Keratinocyte (primary cell): ENCODE measurements at regions not wholly inside any gene's neighbourhood (a gene's known extent, or its start where the extent isn't known, plus 50 kb on each side); places are given as distances from the start of the nearest gene placed in this dataset.

Source experiments
- DNase-seq: peaks from one replicate; pipeline ENCODE4 v3.0.0-alpha.2; 2011; ENCODE audit warnings: low read depth, missing footprints, low spot score
- FAIRE-seq: peaks from 2 replicates; lab custom pipeline; 2011; peaks lifted over from hg19 to GRCh38; lab: Jason Lieb, UNC
- H2AFZ ChIP-seq: 2 replicates; pipeline ENCODE4 v1.6.0; 2012; ENCODE audit warnings: low read length, control low read depth, inconsistent platforms; ENCODE audit not compliant: control insufficient read depth
- H3K27ac ChIP-seq: 2 replicates; pipeline ENCODE4 v1.5.1; 2011; ENCODE audit warnings: low read length; ENCODE audit not compliant: control insufficient read depth, insufficient read depth
- H3K27me3 ChIP-seq: 3 replicates; pipeline ENCODE4 v1.6.0; 2011; ENCODE audit warnings: low read length; ENCODE audit not compliant: control insufficient read depth, insufficient read depth; ENCODE audit errors: extremely low read depth
- H3K36me3 ChIP-seq, 2 experiments: 2 replicates in 1 of 2; 3 replicates in 1 of 2; pipeline ENCODE4 v1.5.1; 2011; ENCODE audit warnings: low read length in 2 of 2, mild to moderate bottlenecking in 1 of 2; ENCODE audit not compliant: control insufficient read depth in 2 of 2, insufficient read depth in 2 of 2; ENCODE audit errors: extremely low read depth in 1 of 2
- H3K4me1 ChIP-seq: 3 replicates; pipeline ENCODE4 v1.5.1; 2011; ENCODE audit warnings: low read length; ENCODE audit not compliant: control insufficient read depth, insufficient read depth; ENCODE audit errors: extremely low read depth
- H3K4me2 ChIP-seq: 3 replicates; pipeline ENCODE4 v1.6.0; 2011; ENCODE audit warnings: low read depth, low read length; ENCODE audit not compliant: control insufficient read depth, insufficient read depth; ENCODE audit errors: extremely low read depth
- H3K4me3 ChIP-seq, 3 experiments: fragments of 200-600 bp in 1 of 3; sonication (generic) in 1 of 3; 2 replicates in 2 of 3; 3 replicates in 1 of 3; pipeline ENCODE4 v1.5.1; 2011 to 2016; ENCODE audit warnings: low read length in 3 of 3, mild to moderate bottlenecking in 3 of 3, control low read depth in 2 of 3, inconsistent platforms in 1 of 3, low read depth in 1 of 3, mixed read lengths in 1 of 3, mixed run types in 1 of 3, moderate library complexity in 1 of 3; ENCODE audit not compliant: control insufficient read depth in 2 of 3, insufficient read depth in 2 of 3; ENCODE audit errors: extremely low read depth in 1 of 3
- H3K79me2 ChIP-seq: 2 replicates; pipeline ENCODE4 v1.6.0; 2012; ENCODE audit warnings: low read length; ENCODE audit not compliant: control insufficient read depth, insufficient read depth
- H3K9ac ChIP-seq: 3 replicates; pipeline ENCODE4 v1.6.0; 2011; ENCODE audit warnings: low read length; ENCODE audit not compliant: control insufficient read depth, insufficient read depth; ENCODE audit errors: extremely low read depth
- H3K9me1 ChIP-seq: 3 replicates; pipeline ENCODE4 v1.6.0; 2011; ENCODE audit warnings: low read length; ENCODE audit not compliant: control insufficient read depth, insufficient read depth; ENCODE audit errors: extremely low read depth
- H3K9me3 ChIP-seq: 2 replicates; pipeline ENCODE4 v1.5.1; 2012; ENCODE audit warnings: low read depth, low read length; ENCODE audit not compliant: control insufficient read depth
- H4K20me1 ChIP-seq: 3 replicates; pipeline ENCODE4 v1.6.0; 2011; ENCODE audit warnings: low read length; ENCODE audit not compliant: control insufficient read depth, insufficient read depth; ENCODE audit errors: extremely low read depth
- EZH2 ChIP-seq: IDR thresholded peaks from one replicate; pipeline ENCODE4 v1.6.1; 2012; ENCODE audit warnings: inconsistent platforms, mild to moderate bottlenecking, low read length, moderate library complexity
- dilution Hi-C: fragments of 300-500 bp; cut with MboI; formaldehyde crosslinking; loops from one replicate; pipeline ENCODE4 v1.7.0; 2020; ENCODE audit warnings: low sequenced_read_pairs; ENCODE audit not compliant: extremely low pct_ligation_motif_present
- TF ChIP-seq, protein P1 (sequence below), 3 experiments: IDR thresholded peaks in 1 of 3; conservative IDR thresholded peaks in 1 of 3; optimal IDR thresholded peaks in 1 of 3; 2 replicates in 2 of 3; 3 replicates in 1 of 3; pipeline versions ENCODE3 to v1.5.1; 2011; ENCODE audit warnings: low read length in 3 of 3, mild to moderate bottlenecking in 3 of 3, moderate library complexity in 2 of 3, control low read depth in 1 of 3, inconsistent platforms in 1 of 3; ENCODE audit not compliant: insufficient read depth in 2 of 3; ENCODE audit errors: extremely low read depth in 1 of 3

DNA sequence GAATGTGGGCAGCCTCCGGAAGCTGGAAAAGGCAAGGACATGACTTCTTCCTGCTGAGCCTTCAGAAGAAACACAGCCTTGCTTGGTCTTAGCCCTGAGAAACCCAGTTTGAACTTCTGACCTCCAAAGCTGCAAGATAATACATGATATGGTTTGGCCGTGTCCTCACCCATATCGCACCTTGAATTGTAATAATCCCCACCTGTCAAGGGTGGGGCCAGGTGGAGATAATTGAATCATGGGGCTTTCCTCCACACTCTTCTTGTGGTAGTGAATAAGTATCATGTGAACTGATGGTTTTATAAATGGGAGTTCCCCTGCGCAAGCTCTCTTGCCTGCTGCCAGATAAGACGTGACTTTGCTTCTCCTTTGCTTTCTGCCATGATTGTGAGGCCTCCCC, 310.9 kb downstream of the PSAT1 start:
- FAIRE-seq (no peak), DNase-seq (no peak)
- no peak overlapping the region for H2AFZ ChIP-seq
- no peaks in the 10 kb centered on the region for H3K36me3 ChIP-seq
- H3K9ac ChIP-seq = no peak overlapping the region
- H3K4me2 ChIP-seq = no peak overlapping the region
- no peak overlapping the region for H3K27ac ChIP-seq
- no peaks in the 10 kb centered on the region for H3K79me2 ChIP-seq
- dilution Hi-C loops = no loop called here
- TF ChIP-seq, protein P1, sequence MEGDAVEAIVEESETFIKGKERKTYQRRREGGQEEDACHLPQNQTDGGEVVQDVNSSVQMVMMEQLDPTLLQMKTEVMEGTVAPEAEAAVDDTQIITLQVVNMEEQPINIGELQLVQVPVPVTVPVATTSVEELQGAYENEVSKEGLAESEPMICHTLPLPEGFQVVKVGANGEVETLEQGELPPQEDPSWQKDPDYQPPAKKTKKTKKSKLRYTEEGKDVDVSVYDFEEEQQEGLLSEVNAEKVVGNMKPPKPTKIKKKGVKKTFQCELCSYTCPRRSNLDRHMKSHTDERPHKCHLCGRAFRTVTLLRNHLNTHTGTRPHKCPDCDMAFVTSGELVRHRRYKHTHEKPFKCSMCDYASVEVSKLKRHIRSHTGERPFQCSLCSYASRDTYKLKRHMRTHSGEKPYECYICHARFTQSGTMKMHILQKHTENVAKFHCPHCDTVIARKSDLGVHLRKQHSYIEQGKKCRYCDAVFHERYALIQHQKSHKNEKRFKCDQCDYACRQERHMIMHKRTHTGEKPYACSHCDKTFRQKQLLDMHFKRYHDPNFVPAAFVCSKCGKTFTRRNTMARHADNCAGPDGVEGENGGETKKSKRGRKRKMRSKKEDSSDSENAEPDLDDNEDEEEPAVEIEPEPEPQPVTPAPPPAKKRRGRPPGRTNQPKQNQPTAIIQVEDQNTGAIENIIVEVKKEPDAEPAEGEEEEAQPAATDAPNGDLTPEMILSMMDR (optimal IDR thresholded peaks at IDR 0.05 in 1 of 3, IDR thresholded peaks at IDR 0.05 in 1 of 3, conservative IDR thresholded peaks at IDR 0.05 in 1 of 3; ENCODE audit: extremely low read depth in 1 of 3, insufficient read depth in 2 of 3, low read length in 3 of 3) = no peak
- no peaks in the 10 kb centered on the region for H3K4me1 ChIP-seq
- no peaks in the 10 kb centered on the region for H3K9me3 ChIP-seq
- H4K20me1 ChIP-seq = no peaks in the 10 kb centered on the region
- no peaks in the 10 kb centered on the region for H3K27me3 ChIP-seq
- H3K9me1 ChIP-seq = no peaks in the 10 kb centered on the region
- no peak overlapping the region for H3K4me3 ChIP-seq

DNA sequence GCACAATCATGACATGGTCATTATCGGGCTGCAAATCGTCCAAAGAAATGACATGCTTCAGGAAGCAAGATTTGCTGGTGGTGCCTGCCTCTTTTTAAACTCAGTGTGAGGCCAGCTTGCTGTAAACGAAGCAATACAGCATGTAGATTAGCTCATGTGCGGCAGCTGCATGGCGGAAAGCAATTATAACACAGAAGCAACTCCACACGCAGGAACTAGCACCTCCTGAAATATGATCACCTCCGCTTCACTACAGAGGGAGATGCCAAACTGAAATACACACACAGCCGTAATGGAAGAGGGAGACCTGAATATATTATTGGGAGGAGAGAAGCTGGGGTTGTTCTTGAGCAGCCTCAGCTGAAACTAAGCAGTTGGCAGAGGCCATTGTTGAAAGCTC, 312.5 kb downstream of the PSAT1 start:
- no peaks in the 10 kb centered on the region for H4K20me1 ChIP-seq
- H2AFZ ChIP-seq = no peak overlapping the region
- no peaks in the 10 kb centered on the region for H3K9me3 ChIP-seq
- TF ChIP-seq EZH2 = no peak
- TF ChIP-seq, protein P1 (optimal IDR thresholded peaks at IDR 0.05 in 1 of 3, IDR thresholded peaks at IDR 0.05 in 1 of 3, conservative IDR thresholded peaks at IDR 0.05 in 1 of 3; ENCODE audit: extremely low read depth in 1 of 3, insufficient read depth in 2 of 3, low read length in 3 of 3) = no peak
- no peaks in the 10 kb centered on the region for H3K27me3 ChIP-seq
- dilution Hi-C loops = no loop called here
- no peaks in the 10 kb centered on the region for H3K36me3 ChIP-seq
- no peak overlapping the region for H3K4me2 ChIP-seq
- no peak overlapping the region for H3K4me3 ChIP-seq
- FAIRE-seq = peak; percentile 36
- H3K27ac ChIP-seq = no peak overlapping the region
- H3K79me2 ChIP-seq = no peaks in the 10 kb centered on the region
- no peaks in the 10 kb centered on the region for H3K9me1 ChIP-seq
- H3K4me1 ChIP-seq = no peaks in the 10 kb centered on the region
- DNase-seq = no peak
- H3K9ac ChIP-seq = no peak overlapping the region
